K562 (cell line): ENCODE measurements at regions not wholly inside any gene's neighbourhood (a gene's known extent, or its start where the extent isn't known, plus 50 kb on each side); places are given as distances from the start of the nearest gene placed in this dataset.

ENCODE experiments used
- ATAC-seq: fragments of 200-7000 bp; cut with Tn5 transposase; 3 replicates; pipeline ENCODE4 v1.9.1; 2020; ENCODE audit warnings: moderate library complexity
- BruUV-seq: library from RNA; stranded (reverse); fragments of 400-500 nt; replicated peaks from 2 replicates; lab custom pipeline; 2021; lab: Mats Ljungman, UMichigan
- CTCF ChIA-PET: fragments of 300-600 bp; formaldehyde crosslinking; extraction: SDS; loops from one replicate; lab custom pipeline; 2021; ENCODE audit warnings: low intra/inter-chr PET ratio; lab: Yijun Ruan, JAX
- POLR2A ChIA-PET: fragments of 300-600, 350-650 bp; sonication (Branson Sonifier 250); formaldehyde crosslinking; extraction: SDS; loops from one replicate; lab custom pipeline; 2021; ENCODE audit warnings: antibody characterized with exemption, inconsistent platforms; lab: Yijun Ruan, JAX
- DNase-seq, 4 experiments: peaks; one replicate each; pipeline versions ENCODE4 v3.0.0 to v3.0.0-alpha.2; 2011 to 2018; ENCODE audit warnings: low spot score in 3 of 4, mixed read lengths in 3 of 4; ENCODE audit errors: extremely low read depth in 1 of 4
- FAIRE-seq: peaks from 2 replicates; lab custom pipeline; 2011; peaks lifted over from hg19 to GRCh38; lab: Jason Lieb, UNC
- H2AFZ ChIP-seq: 2 replicates; pipeline ENCODE4 v1.6.0; 2011; ENCODE audit warnings: low read depth, low read length, control low read depth, inconsistent platforms
- H3K27ac ChIP-seq: fragments of 200-600 bp; 3 replicates; pipeline ENCODE4 v1.8.0; 2011; ENCODE audit warnings: low read depth, mild to moderate bottlenecking, control low read depth, inconsistent platforms, low read length, moderate library complexity, mixed read lengths; ENCODE audit errors: extremely low read depth
- H3K27me3 ChIP-seq, 2 experiments: fragments of 300-600 bp in 1 of 2; 2 replicates in 1 of 2; 3 replicates in 1 of 2; pipeline versions ENCODE4 v1.6.0 to v1.8.0; 2011; ENCODE audit warnings: inconsistent platforms in 2 of 2, low read length in 2 of 2, mild to moderate bottlenecking in 1 of 2, mixed read lengths in 1 of 2, moderate library complexity in 1 of 2; ENCODE audit not compliant: control insufficient read depth in 2 of 2, insufficient read depth in 2 of 2
- H3K36me3 ChIP-seq: fragments of 300-600 bp; 3 replicates; pipeline ENCODE4 v1.8.0; 2011; ENCODE audit warnings: mild to moderate bottlenecking, low read length, inconsistent platforms; ENCODE audit not compliant: control insufficient read depth, insufficient read depth
- H3K4me1 ChIP-seq, 2 experiments: fragments of 200-600 bp in 1 of 2; replicated peaks in 1 of 2; 2 replicates in 1 of 2; 3 replicates in 1 of 2; pipeline versions ENCODE4 v1.5.1 to v1.8.0; 2011; ENCODE audit warnings: inconsistent platforms in 2 of 2, low read length in 2 of 2, mild to moderate bottlenecking in 1 of 2, mixed read lengths in 1 of 2, moderate library complexity in 1 of 2; ENCODE audit not compliant: control insufficient read depth in 2 of 2, insufficient read depth in 2 of 2
- H3K4me2 ChIP-seq: 2 replicates; pipeline ENCODE4 v1.6.1; 2011; ENCODE audit warnings: low read length, control low read depth, inconsistent platforms, mixed read lengths; ENCODE audit not compliant: insufficient read depth
- H3K4me3 ChIP-seq: fragments of 200-600 bp; sonication (generic), shearing (Covaris generic); 2 replicates; pipeline ENCODE4 v1.5.1; 2016; ENCODE audit warnings: control low read depth, inconsistent platforms
- H3K79me2 ChIP-seq: fragments of 200-600 bp; 3 replicates; pipeline ENCODE4 v1.8.0; 2011; ENCODE audit warnings: low read length, inconsistent platforms; ENCODE audit not compliant: control insufficient read depth, insufficient read depth
- H3K9ac ChIP-seq, 2 experiments: 2 replicates each; pipeline versions ENCODE4 v1.6.0 to v1.6.1; 2011; ENCODE audit warnings: low read depth in 2 of 2, low read length in 2 of 2, control low read depth in 1 of 2, inconsistent platforms in 1 of 2, mild to moderate bottlenecking in 1 of 2, mixed read lengths in 1 of 2; ENCODE audit not compliant: insufficient read depth in 1 of 2
- H3K9me1 ChIP-seq: one replicate; pipeline ENCODE4 v1.6.0; 2011; ENCODE audit warnings: inconsistent platforms, mild to moderate bottlenecking, low read length, moderate library complexity; ENCODE audit not compliant: control insufficient read depth, insufficient read depth
- H3K9me3 ChIP-seq: replicated peaks from 2 replicates; pipeline ENCODE4 v1.5.1; 2011; ENCODE audit warnings: low read depth, low read length, inconsistent platforms; ENCODE audit not compliant: control insufficient read depth, insufficient read depth
- H4K20me1 ChIP-seq: replicated peaks from 2 replicates; pipeline ENCODE4 v1.6.1; 2011; ENCODE audit warnings: low read length, inconsistent platforms, mixed read lengths; ENCODE audit not compliant: control insufficient read depth, insufficient read depth
- POU5F1 ChIP-seq: fragments of 150-350 bp; IDR thresholded peaks from 2 replicates; pipeline ENCODE4 v1.6.1; 2014; ENCODE audit warnings: borderline replicate concordance, low read length, low read depth, mild to moderate bottlenecking; ENCODE audit not compliant: partially characterized antibody
- TGIF2 ChIP-seq: sonication (generic); formaldehyde crosslinking; IDR thresholded peaks from 2 replicates; pipeline ENCODE4 v1.8.1; 2022; ENCODE audit warnings: mild to moderate bottlenecking, missing genetic modification reagents, moderate library complexity
- U2AF1 ChIP-seq: fragments of 200-400 bp; formaldehyde crosslinking; optimal IDR thresholded peaks from 2 replicates; pipeline ENCODE3; 2017; ENCODE audit warnings: mild to moderate bottlenecking, low read depth, low read length, moderate library complexity
- ZNF197 ChIP-seq: fragments of 200-800 bp; sonication (Bioruptor generic); IDR thresholded peaks from 2 replicates; pipeline ENCODE4 v1.6.1; 2016; ENCODE audit warnings: low read depth, missing genetic modification characterization, missing compliant biosample characterization
- ZNF408 ChIP-seq: fragments of 250-450 bp; sonication (Bioruptor Pico); IDR thresholded peaks from 2 replicates; pipeline ENCODE4 v1.4.0; 2020; ENCODE audit warnings: low read depth, mild to moderate bottlenecking, moderate library complexity
- ZNF57 ChIP-seq: fragments of 450-650 bp; formaldehyde crosslinking; IDR thresholded peaks from 2 replicates; pipeline ENCODE4 v1.4.0; 2020; ENCODE audit warnings: mild to moderate bottlenecking, moderate library complexity
- ZNF785 ChIP-seq: fragments of 250-450 bp; sonication (Bioruptor Pico); IDR thresholded peaks from 2 replicates; pipeline ENCODE4 v1.4.0; 2020; ENCODE audit warnings: mild to moderate bottlenecking
- WGBS: fragments of 100-300 bp; shearing (Covaris generic); methylation state at CpG from one replicate; pipeline ENCODE4 v1.1.6; 2016; ENCODE audit warnings: low coverage, mixed read lengths; ENCODE audit not compliant: insufficient coverage; ENCODE audit errors: missing lambda C conversion rate; 5-methylcytosine and 5-hydroxymethylcytosine counted together
- in situ Hi-C: fragments of 300-500 bp; cut with MboI; formaldehyde crosslinking; loops from 4 replicates; pipeline ENCODE4 v1.15.0; 2018; ENCODE audit warnings: inconsistent platforms, mixed read lengths
- intact Hi-C: fragments of 100-400 bp; cut with micrococcal nuclease; formaldehyde crosslinking; loops from 2 replicates; pipeline ENCODE4 v1.14.2; 2022
- TF ChIP-seq, protein P1 (sequence below): fragments of 450-650 bp; IDR thresholded peaks from 2 replicates; pipeline ENCODE4 v1.6.1; 2017; ENCODE audit warnings: antibody characterized with exemption
- TF ChIP-seq, protein P2 (sequence below): fragments of 250-450 bp; sonication (Bioruptor Pico); IDR thresholded peaks from 2 replicates; pipeline ENCODE4 v1.8.0; 2021; ENCODE audit warnings: moderate library complexity, mild to moderate bottlenecking, inconsistent platforms
- TF ChIP-seq, protein P3 (sequence below), 2 experiments: fragments of 150-350 bp in 1 of 2; IDR thresholded peaks; 2 replicates each; pipeline ENCODE4 v1.6.1; 2012 to 2016; ENCODE audit warnings: low read depth in 2 of 2, low read length in 2 of 2, mild to moderate bottlenecking in 1 of 2, moderate library complexity in 1 of 2
- TF ChIP-seq, protein P4 (sequence below): fragments of 450-650 bp; formaldehyde crosslinking; IDR thresholded peaks from 2 replicates; pipeline ENCODE4 v1.4.0; 2020; ENCODE audit warnings: mild to moderate bottlenecking

DNA sequence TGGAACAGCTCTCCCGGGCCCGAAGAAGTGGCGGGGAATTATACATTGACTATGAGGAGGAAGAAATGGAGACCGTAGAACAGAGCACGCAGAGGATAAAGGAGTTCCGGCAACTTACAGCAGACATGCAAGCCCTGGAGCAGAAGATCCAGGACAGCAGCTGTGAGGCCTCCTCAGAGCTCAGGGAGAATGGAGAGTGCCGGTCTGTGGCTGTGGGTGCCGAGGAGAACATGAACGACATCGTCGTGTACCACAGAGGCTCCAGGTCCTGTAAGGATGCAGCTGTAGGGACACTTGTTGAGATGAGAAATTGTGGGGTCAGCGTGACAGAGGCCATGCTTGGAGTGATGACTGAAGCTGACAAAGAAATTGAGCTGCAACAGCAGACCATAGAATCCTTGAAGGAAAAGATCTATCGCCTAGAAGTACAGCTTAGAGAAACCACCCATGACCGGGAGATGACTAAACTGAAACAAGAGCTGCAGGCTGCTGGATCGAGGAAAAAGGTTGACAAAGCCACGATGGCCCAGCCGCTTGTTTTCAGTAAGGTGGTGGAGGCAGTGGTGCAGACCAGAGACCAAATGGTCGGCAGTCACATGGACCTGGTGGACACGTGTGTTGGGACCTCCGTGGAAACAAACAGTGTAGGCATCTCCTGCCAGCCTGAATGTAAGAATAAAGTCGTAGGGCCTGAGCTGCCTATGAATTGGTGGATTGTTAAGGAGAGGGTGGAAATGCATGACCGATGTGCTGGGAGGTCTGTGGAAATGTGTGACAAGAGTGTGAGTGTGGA, 129.5 kb upstream of the DMRT1 start (continued):
- TF ChIP-seq ZNF408 = no peak
- no peak for TF ChIP-seq ZNF197 (CRISPR knock-in tag)

DNA sequence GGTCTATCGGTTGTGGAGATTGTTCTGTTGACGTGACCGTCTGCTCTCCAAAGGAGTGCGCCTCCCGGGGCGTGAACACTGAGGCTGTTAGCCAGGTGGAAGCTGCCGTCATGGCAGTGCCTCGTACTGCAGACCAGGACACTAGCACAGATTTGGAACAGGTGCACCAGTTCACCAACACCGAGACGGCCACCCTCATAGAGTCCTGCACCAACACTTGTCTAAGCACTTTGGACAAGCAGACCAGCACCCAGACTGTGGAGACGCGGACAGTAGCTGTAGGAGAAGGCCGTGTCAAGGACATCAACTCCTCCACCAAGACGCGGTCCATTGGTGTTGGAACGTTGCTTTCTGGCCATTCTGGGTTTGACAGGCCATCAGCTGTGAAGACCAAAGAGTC, 128.9 kb upstream of the DMRT1 start:
- H3K9ac ChIP-seq = no peak overlapping the region
- CTCF ChIA-PET = no interaction called here
- POLR2A ChIA-PET = no interaction called here
- no peak overlapping the region for H2AFZ ChIP-seq
- FAIRE-seq = no peak
- WGBS = under 1% methylated on average over 12 of the region's 16 CpGs
- no peaks in the 10 kb centered on the region for H3K4me1 ChIP-seq
- in situ Hi-C loops (no loop called here), intact Hi-C loops (no loop called here)
- no peaks in the 10 kb centered on the region for H3K36me3 ChIP-seq
- peaks cover 7 to 33% of the 10 kb centered on the region in 2 experiments; a peak in 4 of 5 replicates for H3K27me3 ChIP-seq
- no TSS peak for BruUV-seq
- H3K27ac ChIP-seq = no peak overlapping the region
- H4K20me1 ChIP-seq = no peaks in the 10 kb centered on the region
- no peak overlapping the region for H3K4me3 ChIP-seq
- no peaks in the 10 kb centered on the region for H3K9me3 ChIP-seq
- no peaks in the 10 kb centered on the region for H3K9me1 ChIP-seq
- ATAC-seq = no peak
- no peak for DNase-seq
- H3K79me2 ChIP-seq = no peaks in the 10 kb centered on the region
- H3K4me2 ChIP-seq = no peak overlapping the region
- TF ChIP-seq, protein P1, sequence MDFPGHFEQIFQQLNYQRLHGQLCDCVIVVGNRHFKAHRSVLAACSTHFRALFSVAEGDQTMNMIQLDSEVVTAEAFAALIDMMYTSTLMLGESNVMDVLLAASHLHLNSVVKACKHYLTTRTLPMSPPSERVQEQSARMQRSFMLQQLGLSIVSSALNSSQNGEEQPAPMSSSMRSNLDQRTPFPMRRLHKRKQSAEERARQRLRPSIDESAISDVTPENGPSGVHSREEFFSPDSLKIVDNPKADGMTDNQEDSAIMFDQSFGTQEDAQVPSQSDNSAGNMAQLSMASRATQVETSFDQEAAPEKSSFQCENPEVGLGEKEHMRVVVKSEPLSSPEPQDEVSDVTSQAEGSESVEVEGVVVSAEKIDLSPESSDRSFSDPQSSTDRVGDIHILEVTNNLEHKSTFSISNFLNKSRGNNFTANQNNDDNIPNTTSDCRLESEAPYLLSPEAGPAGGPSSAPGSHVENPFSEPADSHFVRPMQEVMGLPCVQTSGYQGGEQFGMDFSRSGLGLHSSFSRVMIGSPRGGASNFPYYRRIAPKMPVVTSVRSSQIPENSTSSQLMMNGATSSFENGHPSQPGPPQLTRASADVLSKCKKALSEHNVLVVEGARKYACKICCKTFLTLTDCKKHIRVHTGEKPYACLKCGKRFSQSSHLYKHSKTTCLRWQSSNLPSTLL = no peak
- TF ChIP-seq U2AF1 = no peak
- TF ChIP-seq, protein P2, sequence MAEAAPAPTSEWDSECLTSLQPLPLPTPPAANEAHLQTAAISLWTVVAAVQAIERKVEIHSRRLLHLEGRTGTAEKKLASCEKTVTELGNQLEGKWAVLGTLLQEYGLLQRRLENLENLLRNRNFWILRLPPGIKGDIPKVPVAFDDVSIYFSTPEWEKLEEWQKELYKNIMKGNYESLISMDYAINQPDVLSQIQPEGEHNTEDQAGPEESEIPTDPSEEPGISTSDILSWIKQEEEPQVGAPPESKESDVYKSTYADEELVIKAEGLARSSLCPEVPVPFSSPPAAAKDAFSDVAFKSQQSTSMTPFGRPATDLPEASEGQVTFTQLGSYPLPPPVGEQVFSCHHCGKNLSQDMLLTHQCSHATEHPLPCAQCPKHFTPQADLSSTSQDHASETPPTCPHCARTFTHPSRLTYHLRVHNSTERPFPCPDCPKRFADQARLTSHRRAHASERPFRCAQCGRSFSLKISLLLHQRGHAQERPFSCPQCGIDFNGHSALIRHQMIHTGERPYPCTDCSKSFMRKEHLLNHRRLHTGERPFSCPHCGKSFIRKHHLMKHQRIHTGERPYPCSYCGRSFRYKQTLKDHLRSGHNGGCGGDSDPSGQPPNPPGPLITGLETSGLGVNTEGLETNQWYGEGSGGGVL (CRISPR knock-in tag) = no peak
- TF ChIP-seq ZNF785 = no peak
- TF ChIP-seq ZNF57 (CRISPR knock-in tag) = no peak
- TF ChIP-seq POU5F1 = no peak
- TF ChIP-seq, protein P3, sequence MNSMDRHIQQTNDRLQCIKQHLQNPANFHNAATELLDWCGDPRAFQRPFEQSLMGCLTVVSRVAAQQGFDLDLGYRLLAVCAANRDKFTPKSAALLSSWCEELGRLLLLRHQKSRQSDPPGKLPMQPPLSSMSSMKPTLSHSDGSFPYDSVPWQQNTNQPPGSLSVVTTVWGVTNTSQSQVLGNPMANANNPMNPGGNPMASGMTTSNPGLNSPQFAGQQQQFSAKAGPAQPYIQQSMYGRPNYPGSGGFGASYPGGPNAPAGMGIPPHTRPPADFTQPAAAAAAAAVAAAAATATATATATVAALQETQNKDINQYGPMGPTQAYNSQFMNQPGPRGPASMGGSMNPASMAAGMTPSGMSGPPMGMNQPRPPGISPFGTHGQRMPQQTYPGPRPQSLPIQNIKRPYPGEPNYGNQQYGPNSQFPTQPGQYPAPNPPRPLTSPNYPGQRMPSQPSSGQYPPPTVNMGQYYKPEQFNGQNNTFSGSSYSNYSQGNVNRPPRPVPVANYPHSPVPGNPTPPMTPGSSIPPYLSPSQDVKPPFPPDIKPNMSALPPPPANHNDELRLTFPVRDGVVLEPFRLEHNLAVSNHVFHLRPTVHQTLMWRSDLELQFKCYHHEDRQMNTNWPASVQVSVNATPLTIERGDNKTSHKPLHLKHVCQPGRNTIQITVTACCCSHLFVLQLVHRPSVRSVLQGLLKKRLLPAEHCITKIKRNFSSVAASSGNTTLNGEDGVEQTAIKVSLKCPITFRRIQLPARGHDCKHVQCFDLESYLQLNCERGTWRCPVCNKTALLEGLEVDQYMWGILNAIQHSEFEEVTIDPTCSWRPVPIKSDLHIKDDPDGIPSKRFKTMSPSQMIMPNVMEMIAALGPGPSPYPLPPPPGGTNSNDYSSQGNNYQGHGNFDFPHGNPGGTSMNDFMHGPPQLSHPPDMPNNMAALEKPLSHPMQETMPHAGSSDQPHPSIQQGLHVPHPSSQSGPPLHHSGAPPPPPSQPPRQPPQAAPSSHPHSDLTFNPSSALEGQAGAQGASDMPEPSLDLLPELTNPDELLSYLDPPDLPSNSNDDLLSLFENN (IDR thresholded peaks at IDR 0.05; ENCODE audit: low read depth in 2 of 2, low read length in 2 of 2) = no peak
- no peak for TF ChIP-seq TGIF2
- TF ChIP-seq, protein P4, sequence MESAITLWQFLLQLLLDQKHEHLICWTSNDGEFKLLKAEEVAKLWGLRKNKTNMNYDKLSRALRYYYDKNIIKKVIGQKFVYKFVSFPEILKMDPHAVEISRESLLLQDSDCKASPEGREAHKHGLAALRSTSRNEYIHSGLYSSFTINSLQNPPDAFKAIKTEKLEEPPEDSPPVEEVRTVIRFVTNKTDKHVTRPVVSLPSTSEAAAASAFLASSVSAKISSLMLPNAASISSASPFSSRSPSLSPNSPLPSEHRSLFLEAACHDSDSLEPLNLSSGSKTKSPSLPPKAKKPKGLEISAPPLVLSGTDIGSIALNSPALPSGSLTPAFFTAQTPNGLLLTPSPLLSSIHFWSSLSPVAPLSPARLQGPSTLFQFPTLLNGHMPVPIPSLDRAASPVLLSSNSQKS (CRISPR knock-in tag) = no peak
